ENCODE measurements at regions not wholly inside any gene's neighbourhood (a gene's known extent, or its start where the extent isn't known, plus 50 kb on each side); places are given as distances from the start of the nearest gene placed in this dataset.

GRCh38 chr10:128866551-128866950 is 600.5 kb upstream of the MGMT start:
- no peak for DNase-seq

- no peak for DNase-seq
These were observed 599.8 kb upstream of the MGMT start for GRCh38 chr10:128867210-128867609.

DNA sequence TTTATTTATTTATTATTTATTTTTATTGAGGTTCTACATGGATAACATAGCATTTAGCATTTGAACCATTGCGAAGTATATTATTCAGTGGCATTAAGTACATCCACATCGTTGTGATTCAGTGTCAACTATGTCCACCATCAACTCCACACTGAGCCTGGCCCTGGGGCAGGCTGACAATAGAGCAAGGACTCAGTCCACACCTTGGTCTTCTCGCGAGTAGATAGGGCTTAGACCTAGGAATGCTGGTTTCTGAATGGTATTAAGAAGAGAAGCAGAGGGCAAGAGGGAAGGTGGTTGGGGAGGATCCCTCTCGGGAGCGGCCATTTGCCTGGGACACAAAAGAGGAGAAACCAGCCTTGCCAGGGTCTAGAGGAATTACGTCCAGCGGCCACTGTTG is 599.2 kb upstream of the MGMT start:
- no peak for DNase-seq

GRCh38 chr10:128868481-128868880 is 598.6 kb upstream of the MGMT start:
- DNase-seq, result no peak

DNA sequence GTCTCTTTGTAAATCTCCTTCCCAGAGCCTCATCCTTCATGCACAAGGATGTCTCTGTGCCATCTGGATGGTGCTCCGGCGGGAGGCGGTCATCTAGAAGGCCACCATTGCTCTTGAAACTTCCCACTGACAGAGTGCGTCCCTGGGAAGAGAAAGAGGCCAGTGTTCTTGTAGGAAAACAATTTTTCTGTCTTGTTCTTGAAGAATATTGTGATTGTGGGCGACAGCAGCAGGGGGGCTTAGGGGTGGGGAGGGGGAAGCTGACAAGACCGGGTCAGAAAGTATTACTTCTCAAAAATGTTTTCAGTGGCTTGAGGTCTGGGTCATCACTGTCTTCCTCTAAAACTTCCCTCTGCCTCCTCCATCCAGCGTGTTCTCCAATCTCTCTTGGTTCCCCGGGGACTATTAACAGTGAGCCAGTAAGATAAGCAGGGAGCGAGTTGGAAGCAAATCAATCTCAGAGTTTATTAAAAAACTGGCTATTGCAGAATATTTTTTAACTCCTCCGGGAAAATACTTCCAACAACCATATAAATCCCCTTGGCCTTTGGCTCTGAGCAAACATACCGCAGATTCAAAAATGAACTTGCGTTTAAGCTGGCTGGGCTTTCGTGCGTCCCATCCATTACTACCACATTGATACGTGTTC is 597.8 kb upstream of the MGMT start:
- DNase-seq, result no peak

GRCh38 chr10:128870830-128871597 is 596.0 kb upstream of the MGMT start:
- no peak for DNase-seq

DNA sequence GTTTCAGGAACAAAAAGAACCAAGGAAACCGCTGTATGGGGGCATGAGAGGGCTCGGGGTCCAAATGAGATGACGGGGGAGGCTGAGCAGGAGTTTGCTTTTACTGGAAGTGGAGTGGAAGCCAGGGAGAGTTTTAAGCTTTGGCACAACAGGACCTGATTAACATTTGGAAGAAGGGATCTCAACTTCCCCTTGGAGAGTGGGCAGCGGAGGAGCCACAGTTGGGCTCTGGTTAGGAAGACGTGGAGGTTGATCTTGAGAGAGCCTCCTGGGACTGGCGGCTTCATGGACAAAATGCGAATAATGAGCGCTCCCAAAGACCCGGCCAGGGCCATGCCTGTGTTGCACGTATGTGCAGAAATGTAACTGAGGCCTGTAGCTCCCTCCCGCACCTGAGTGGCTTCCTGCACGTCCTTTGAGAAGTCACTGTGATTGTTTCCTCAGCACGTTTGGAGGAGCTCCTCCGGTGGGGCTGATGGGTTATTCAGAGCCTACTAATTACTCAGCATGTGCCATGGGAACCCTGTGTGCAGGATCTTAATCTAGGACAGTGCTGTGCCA is 595.3 kb upstream of the MGMT start:
- DNase-seq, result no peak

- no peak for DNase-seq
These were observed 593.5 kb upstream of the MGMT start for GRCh38 chr10:128873411-128874054.

GRCh38 chr10:128874331-128874730 is 592.7 kb upstream of the MGMT start:
- no peak for DNase-seq

GRCh38 chr10:128875030-128875744 is 591.9 kb upstream of the MGMT start:
- no peak for DNase-seq

- no peak for DNase-seq
These were observed 590.9 kb upstream of the MGMT start for GRCh38 chr10:128875956-128876736.

- no peak for DNase-seq
These were observed 589.9 kb upstream of the MGMT start for GRCh38 chr10:128877141-128877540.

- DNase-seq, result no peak
These were observed 589.1 kb upstream of the MGMT start for GRCh38 chr10:128877936-128878335.

DNA sequence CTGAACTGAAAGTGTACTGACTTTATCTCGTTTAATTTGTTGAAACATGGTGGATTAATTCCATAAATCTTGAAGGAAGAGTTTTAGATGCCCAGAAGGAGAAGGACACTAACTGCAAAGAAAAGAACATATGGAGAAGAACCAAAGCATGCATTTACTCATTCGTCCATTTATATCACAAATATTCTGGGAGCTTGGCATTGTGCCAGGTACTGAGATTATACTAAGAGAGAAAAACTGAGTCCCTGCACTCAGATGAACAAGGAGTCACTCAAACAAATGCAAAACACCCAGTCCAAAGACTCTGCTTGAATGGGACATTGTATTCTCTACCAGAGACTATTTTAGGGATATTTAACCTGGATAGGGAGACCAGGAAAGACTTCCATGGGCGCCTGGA is 588.0 kb upstream of the MGMT start:
- no peak for DNase-seq

DNA sequence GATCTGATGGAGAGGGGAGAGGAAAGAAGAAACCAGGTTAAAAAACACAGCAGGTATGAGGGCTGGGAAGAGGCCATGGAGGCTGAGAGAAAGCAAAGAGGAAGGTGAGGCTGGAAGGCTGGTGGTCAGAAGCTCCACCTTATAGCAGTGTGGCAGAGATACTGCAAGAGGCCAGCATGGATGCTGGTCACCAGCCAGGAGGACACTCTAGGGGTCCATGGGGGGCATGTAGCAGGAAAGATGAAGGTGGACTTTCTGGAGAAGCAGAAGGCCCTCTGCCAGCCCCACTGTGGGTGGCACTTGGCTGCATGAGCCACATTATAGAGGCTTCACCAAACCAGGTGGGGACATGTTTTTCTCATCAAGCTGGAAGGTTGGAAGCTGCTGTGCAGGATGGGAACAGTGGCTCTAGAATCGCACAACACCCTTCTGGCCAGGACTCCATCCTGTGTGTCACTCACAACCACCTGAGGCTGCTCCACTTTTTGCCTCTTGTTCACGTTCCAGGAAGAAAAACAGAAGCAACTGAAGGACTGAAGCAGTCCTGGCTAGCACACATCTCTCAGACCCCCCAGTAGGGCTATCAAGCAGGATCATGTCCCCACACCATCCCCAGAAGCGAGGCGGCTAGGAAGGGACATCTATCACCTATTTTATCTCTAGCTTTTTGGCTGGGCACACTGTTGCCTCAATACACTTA is 587.5 kb upstream of the MGMT start:
- no peak for DNase-seq

- DNase-seq, result no peak
These were observed 586.8 kb upstream of the MGMT start for GRCh38 chr10:128880159-128880725.

- DNase-seq, result no peak
These were observed 586.0 kb upstream of the MGMT start for GRCh38 chr10:128881086-128881485.

DNA sequence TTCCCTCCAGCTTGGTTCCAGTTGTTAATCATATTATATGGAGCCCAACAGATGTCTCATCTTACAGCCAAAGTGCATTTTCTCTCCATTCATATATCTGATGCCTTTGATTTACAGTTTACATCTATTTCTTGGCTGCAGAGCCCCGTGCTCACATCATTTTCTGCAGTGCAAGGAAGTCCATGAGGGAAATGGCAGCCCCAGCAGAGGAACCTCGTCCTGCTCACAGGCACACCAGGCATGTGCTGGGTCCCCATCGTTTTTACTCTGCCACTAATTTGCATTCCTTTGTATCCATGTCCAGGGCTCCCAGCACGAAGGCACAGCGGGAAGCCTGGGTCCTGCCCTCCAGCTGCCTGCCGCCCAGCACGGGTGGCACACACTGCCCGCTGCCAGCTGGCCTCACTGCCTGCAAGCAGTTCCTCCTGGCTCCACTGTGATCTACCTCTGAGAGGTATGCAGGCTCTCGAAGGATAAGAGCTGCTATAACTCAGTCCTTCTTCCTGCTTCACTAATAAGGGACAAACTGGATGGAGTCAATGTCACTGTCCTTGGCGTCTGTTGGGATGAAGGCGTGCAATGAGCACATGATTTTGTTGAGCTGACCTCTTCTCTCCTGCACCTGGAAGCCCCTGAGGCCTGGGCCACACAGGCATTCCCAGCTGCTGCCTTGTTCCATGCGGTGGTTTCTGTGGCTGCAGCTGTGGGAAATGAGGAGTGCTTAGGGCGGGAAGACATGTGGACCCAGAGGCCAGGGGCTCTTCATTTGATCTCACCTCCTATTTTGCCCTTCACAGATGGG is 583.6 kb upstream of the MGMT start:
- DNase-seq, result no peak

- no peak for DNase-seq
These were observed 583.0 kb upstream of the MGMT start for GRCh38 chr10:128884033-128884425.

GRCh38 chr10:128884496-128885072 is 582.5 kb upstream of the MGMT start:
- no peak for DNase-seq

Measured in NCI-H526 treated with DMSO at 0.1 percent for 48 hours (cell line).